ENCODE measurements at regions not wholly inside any gene's neighbourhood (a gene's known extent, or its start where the extent isn't known, plus 50 kb on each side); places are given as distances from the start of the nearest gene placed in this dataset.

DNA sequence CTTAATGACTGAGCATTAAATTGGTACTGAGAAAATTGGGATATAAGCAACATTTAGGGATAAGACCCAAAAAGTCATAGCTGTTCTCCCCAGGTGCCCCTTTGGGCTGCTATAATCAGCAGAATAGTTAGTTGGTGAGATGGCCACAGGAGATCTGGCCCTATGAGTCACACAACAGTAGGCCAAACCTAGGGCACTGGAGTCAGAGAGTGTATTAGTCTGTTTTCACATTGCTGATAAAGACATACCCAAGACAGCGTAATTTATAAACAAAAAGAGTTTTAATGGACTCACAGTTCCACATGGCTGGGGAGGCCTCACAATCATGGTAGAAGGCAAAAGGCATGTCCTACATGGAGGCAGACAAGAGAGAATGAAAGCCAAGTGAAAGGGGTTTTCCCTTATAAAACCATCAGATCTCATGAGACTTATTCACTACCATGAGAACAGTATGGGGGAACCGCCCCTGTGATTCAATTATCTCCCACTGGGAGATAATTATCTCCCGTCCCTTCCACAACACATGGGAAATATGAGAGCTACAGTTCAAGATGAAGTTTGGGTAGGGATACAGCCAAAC lies 338.3 kb upstream of the NR3C2 start:
- Histone ChIP-seq H3K9me3 (ENCODE audit: control insufficient read depth in 2 of 2, insufficient read depth in 1 of 2, low read depth in 1 of 2, low read length in 1 of 2) (no peaks in the 10 kb centered on the region), H3K4me1 (ENCODE audit: control insufficient read depth in 3 of 3, insufficient read depth in 2 of 3, low read depth in 1 of 3, low read length in 2 of 3) (no peaks in the 10 kb centered on the region), H3K27me3 (ENCODE audit: control insufficient read depth in 3 of 3, insufficient read depth in 3 of 3, low read length in 3 of 3) (no peaks in the 10 kb centered on the region), H3K27ac (ENCODE audit: low read depth in 1 of 3, low read length in 2 of 3) (no peak overlapping the region), H3K4me3 (ENCODE audit: low read depth in 1 of 3, low read length in 3 of 3) (no peak overlapping the region), H3K36me3 (ENCODE audit: control insufficient read depth in 3 of 3, insufficient read depth in 2 of 3, low read depth in 1 of 3, low read length in 3 of 3) (no peaks in the 10 kb centered on the region)
- FAIRE-seq (no peak), DNase-seq (peak in 1 of 2 donors; percentile 15)
- 86 to 90% (median 87%) methylated on average over 3 of the region's 3 CpGs for WGBS, 3 donors

DNA sequence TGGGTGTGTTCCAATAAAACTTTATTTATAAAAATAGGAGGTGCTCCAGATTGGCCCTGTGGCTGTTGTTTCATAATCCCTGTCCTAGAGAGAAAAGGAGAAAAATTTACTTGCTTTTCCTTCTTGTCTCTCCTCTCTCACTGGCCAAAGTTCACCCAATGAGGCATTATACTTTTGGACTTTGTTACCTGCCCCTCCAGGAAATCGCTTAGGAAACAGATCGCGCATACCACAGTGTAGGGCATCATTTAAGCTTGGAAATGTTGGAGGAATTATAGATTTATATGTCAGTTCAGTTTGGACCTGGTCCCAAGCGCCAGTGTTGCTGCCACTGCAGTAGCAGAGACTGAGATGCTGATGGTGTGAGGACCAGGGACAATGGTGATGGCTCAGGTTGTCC lies 337.6 kb upstream of the NR3C2 start:
- FAIRE-seq (no peak), DNase-seq (peak in 1 of 2 donors; percentile 81)
- Histone ChIP-seq H3K4me1 (ENCODE audit: control insufficient read depth in 3 of 3, insufficient read depth in 2 of 3, low read depth in 1 of 3, low read length in 2 of 3) (no peaks in the 10 kb centered on the region), H3K9me3 (ENCODE audit: control insufficient read depth in 2 of 2, insufficient read depth in 1 of 2, low read depth in 1 of 2, low read length in 1 of 2) (no peaks in the 10 kb centered on the region), H3K36me3 (ENCODE audit: control insufficient read depth in 3 of 3, insufficient read depth in 2 of 3, low read depth in 1 of 3, low read length in 3 of 3) (no peaks in the 10 kb centered on the region), H3K27me3 (ENCODE audit: control insufficient read depth in 3 of 3, insufficient read depth in 3 of 3, low read length in 3 of 3) (no peaks in the 10 kb centered on the region), H3K27ac (ENCODE audit: low read depth in 1 of 3, low read length in 2 of 3) (no peak overlapping the region), H3K4me3 (ENCODE audit: low read depth in 1 of 3, low read length in 3 of 3) (no peak overlapping the region)
- WGBS, 3 donors, result 38 to 76% (median 47%) methylated on average over 4 of the region's 4 CpGs

DNA sequence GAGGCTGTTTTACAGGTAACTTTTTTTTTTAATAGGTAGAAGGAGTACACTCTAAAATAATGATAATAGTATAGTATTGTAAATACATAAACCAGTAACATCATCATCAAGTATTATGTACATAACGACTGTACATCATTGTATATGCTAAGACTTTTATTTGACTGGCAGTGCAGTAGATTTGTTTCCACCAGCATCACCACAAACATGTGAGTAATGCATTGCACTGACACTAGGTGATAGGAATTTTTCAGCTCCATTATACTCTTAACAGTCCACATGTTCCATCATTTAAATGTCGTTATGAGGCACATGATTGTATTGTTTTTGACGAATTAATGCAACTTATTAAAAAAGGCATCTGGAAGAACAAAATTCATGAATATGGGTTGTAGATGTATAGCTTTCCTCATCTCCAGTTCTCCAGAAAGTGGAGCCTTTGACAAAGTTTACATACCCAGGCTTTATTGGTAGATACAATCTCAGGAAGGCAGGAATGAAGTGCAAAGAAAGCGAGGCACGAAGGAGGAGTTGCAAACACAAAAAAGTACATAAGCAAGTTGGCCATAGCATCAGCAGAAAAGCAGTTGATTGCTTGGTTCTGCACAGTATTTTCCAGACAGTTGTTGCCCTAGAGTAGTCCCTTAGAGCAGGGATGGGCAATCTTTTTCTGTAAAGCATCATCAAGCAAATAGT lies 336.9 kb upstream of the NR3C2 start:
- WGBS, 3 donors, result 64 to 91% (median 85%) methylated on average over 5 of the region's 5 CpGs
- no peak for DNase-seq

DNA sequence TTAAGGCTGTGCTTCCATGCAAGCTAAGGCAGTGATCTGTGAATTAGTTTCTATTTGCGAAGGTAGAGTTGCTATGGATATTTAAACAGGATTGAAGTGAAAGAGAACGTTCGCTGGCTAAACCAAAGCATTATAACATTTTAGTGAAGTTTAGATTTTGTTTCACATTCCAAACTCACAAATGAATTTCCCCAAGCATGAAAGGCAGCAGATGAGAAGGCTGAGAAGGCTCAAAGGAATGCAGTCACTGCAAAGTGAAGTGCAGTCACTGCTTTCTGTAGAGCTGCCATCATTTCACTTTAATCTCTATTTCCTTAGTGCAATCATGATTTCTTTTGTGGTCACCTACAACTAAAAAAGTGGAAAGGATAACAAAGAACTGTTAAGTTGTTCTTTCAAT lies 334.7 kb upstream of the NR3C2 start:
- DNase-seq (no peak), FAIRE-seq (no peak)
- no peaks in the 10 kb centered on the region for H3K9me3 ChIP-seq (ENCODE audit: control insufficient read depth in 2 of 2, insufficient read depth in 1 of 2, low read depth in 1 of 2, low read length in 1 of 2)
- H3K36me3 ChIP-seq (ENCODE audit: control insufficient read depth in 3 of 3, insufficient read depth in 2 of 3, low read depth in 1 of 3, low read length in 3 of 3), result no peaks in the 10 kb centered on the region
- no peak overlapping the region for H3K27ac ChIP-seq (ENCODE audit: low read depth in 1 of 3, low read length in 2 of 3)
- H3K4me1 ChIP-seq (ENCODE audit: control insufficient read depth in 3 of 3, insufficient read depth in 2 of 3, low read depth in 1 of 3, low read length in 2 of 3), result no peaks in the 10 kb centered on the region
- 69 to 90% (median 86%) methylated on average over 3 of the region's 3 CpGs for WGBS, 3 donors
- H3K4me3 ChIP-seq (ENCODE audit: low read depth in 1 of 3, low read length in 3 of 3), result no peak overlapping the region
- no peaks in the 10 kb centered on the region for H3K27me3 ChIP-seq (ENCODE audit: control insufficient read depth in 3 of 3, insufficient read depth in 3 of 3, low read length in 3 of 3)

More for the DNA sequence above, 336.9 kb upstream of the NR3C2 start:
- Histone ChIP-seq H3K9me3 (ENCODE audit: control insufficient read depth in 2 of 2, insufficient read depth in 1 of 2, low read depth in 1 of 2, low read length in 1 of 2) (no peaks in the 10 kb centered on the region), H3K36me3 (ENCODE audit: control insufficient read depth in 3 of 3, insufficient read depth in 2 of 3, low read depth in 1 of 3, low read length in 3 of 3) (no peaks in the 10 kb centered on the region), H3K27ac (ENCODE audit: low read depth in 1 of 3, low read length in 2 of 3) (no peak overlapping the region), H3K27me3 (ENCODE audit: control insufficient read depth in 3 of 3, insufficient read depth in 3 of 3, low read length in 3 of 3) (no peaks in the 10 kb centered on the region), H3K4me3 (ENCODE audit: low read depth in 1 of 3, low read length in 3 of 3) (no peak overlapping the region), H3K4me1 (ENCODE audit: control insufficient read depth in 3 of 3, insufficient read depth in 2 of 3, low read depth in 1 of 3, low read length in 2 of 3) (no peaks in the 10 kb centered on the region)
- FAIRE-seq, result no peak

DNA sequence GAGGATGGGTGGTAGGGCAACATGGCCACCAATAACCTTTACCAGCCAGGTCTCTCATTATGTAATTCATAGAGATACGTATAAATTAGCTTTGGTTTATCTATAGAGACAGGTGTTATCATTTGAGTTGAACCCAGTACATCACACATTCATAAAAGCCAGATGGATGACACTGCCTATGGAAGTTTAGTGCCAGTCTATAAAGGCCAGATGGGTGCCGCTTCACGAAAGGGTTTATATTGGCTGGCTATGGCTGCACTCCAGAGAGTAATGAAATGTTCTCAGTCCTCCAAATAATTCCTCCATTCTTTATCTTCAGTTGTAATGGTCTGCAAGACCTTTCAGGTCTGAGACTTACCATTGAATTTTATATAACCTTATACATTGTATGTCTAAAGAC lies 331.9 kb upstream of the NR3C2 start:
- no peaks in the 10 kb centered on the region for H3K9me3 ChIP-seq (ENCODE audit: control insufficient read depth in 2 of 2, insufficient read depth in 1 of 2, low read depth in 1 of 2, low read length in 1 of 2)
- H3K27me3 ChIP-seq (ENCODE audit: control insufficient read depth in 3 of 3, insufficient read depth in 3 of 3, low read length in 3 of 3), result no peaks in the 10 kb centered on the region
- no peaks in the 10 kb centered on the region for H3K36me3 ChIP-seq (ENCODE audit: control insufficient read depth in 3 of 3, insufficient read depth in 2 of 3, low read depth in 1 of 3, low read length in 3 of 3)
- H3K27ac ChIP-seq (ENCODE audit: low read depth in 1 of 3, low read length in 2 of 3), result no peak overlapping the region
- no peak overlapping the region for H3K4me3 ChIP-seq (ENCODE audit: low read depth in 1 of 3, low read length in 3 of 3)
- DNase-seq (peak in 1 of 2 donors; percentile 7), FAIRE-seq (no peak)
- no peaks in the 10 kb centered on the region for H3K4me1 ChIP-seq (ENCODE audit: control insufficient read depth in 3 of 3, insufficient read depth in 2 of 3, low read depth in 1 of 3, low read length in 2 of 3)
- WGBS, 3 donors, result 83 to 87% (median 85%) methylated on average over 3 of the region's 3 CpGs

DNA sequence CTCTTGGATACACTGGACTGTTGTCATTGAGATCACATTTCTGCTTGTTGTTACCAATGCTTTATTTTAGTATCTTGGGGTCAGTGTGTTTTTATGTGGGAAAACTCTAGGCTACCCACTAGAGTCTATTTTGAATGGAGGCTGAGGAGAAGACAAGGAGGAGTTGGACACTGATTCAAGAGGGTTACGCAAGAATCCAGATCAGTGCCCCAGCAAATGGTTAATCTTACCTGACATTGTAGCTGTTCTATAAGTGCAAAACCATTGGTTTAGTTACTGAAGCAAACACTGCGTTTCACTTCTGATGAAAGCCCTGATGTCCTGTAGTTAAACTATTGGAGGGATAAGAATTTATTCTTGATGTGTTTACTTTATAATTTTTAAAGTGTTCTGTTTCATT lies 331.1 kb upstream of the NR3C2 start:
- no peaks in the 10 kb centered on the region for H3K9me3 ChIP-seq (ENCODE audit: control insufficient read depth in 2 of 2, insufficient read depth in 1 of 2, low read depth in 1 of 2, low read length in 1 of 2)
- no peaks in the 10 kb centered on the region for H3K27me3 ChIP-seq (ENCODE audit: control insufficient read depth in 3 of 3, insufficient read depth in 3 of 3, low read length in 3 of 3)
- DNase-seq (no peak), FAIRE-seq (no peak)
- no peak overlapping the region for H3K27ac ChIP-seq (ENCODE audit: low read depth in 1 of 3, low read length in 2 of 3)
- WGBS, 3 donors, result 92 to 93% (median 92%) methylated on average over 2 of the region's 2 CpGs
- H3K4me3 ChIP-seq (ENCODE audit: low read depth in 1 of 3, low read length in 3 of 3), result no peak overlapping the region
- H3K36me3 ChIP-seq (ENCODE audit: control insufficient read depth in 3 of 3, insufficient read depth in 2 of 3, low read depth in 1 of 3, low read length in 3 of 3), result no peaks in the 10 kb centered on the region
- no peaks in the 10 kb centered on the region for H3K4me1 ChIP-seq (ENCODE audit: control insufficient read depth in 3 of 3, insufficient read depth in 2 of 3, low read depth in 1 of 3, low read length in 2 of 3)

DNA sequence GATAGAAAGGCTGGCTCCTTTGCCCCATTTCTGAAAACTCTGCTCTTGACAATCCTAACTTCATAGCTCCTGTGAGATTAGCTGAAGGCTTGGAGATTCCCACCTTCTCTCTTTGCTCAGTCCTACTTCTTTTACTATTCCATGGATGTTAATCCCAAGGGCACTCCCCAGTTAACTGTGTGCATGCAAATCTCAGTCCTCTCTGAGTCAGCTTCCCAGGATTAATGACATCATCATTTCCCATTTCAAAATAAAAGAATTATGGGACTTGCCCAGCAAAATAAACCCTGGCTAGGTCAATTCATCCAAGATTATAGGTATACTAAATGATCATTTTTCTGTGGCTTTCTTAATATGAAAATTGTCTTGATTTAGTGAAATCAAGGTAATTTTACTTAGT lies 328.6 kb upstream of the NR3C2 start:
- no peak for DNase-seq
- no peak for FAIRE-seq
- no peaks in the 10 kb centered on the region for H3K36me3 ChIP-seq (ENCODE audit: control insufficient read depth in 3 of 3, insufficient read depth in 2 of 3, low read depth in 1 of 3, low read length in 3 of 3)
- H3K4me3 ChIP-seq (ENCODE audit: low read depth in 1 of 3, low read length in 3 of 3), result no peak overlapping the region
- H3K27me3 ChIP-seq (ENCODE audit: control insufficient read depth in 3 of 3, insufficient read depth in 3 of 3, low read length in 3 of 3), result no peaks in the 10 kb centered on the region
- no peaks in the 10 kb centered on the region for H3K9me3 ChIP-seq (ENCODE audit: control insufficient read depth in 2 of 2, insufficient read depth in 1 of 2, low read depth in 1 of 2, low read length in 1 of 2)
- H3K27ac ChIP-seq (ENCODE audit: low read depth in 1 of 3, low read length in 2 of 3), result no peak overlapping the region
- H3K4me1 ChIP-seq (ENCODE audit: control insufficient read depth in 3 of 3, insufficient read depth in 2 of 3, low read depth in 1 of 3, low read length in 2 of 3), result no peaks in the 10 kb centered on the region

DNA sequence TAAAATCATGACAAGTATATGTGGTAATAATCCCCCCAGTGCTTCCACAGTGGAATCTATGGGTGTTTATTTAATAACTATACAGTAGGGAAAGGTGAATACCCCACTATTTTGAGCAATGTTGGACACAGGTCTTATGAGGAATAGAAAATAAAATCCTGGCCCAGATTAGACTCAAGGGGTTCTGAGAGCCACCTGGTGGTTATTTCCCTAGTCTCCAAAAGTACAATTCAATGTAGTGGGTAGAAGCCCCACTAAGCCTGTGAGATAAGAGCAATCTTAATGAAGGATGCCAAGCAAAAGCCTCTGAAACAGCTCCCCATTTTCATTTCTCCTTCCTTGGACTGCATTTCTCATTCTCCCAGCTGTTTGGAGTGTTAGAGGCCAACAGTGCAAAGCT lies 328.2 kb upstream of the NR3C2 start:
- H3K4me3 ChIP-seq (ENCODE audit: low read depth in 1 of 3, low read length in 3 of 3), result no peak overlapping the region
- FAIRE-seq (no peak), DNase-seq (no peak)
- H3K9me3 ChIP-seq (ENCODE audit: control insufficient read depth in 2 of 2, insufficient read depth in 1 of 2, low read depth in 1 of 2, low read length in 1 of 2), result no peaks in the 10 kb centered on the region
- no peaks in the 10 kb centered on the region for H3K36me3 ChIP-seq (ENCODE audit: control insufficient read depth in 3 of 3, insufficient read depth in 2 of 3, low read depth in 1 of 3, low read length in 3 of 3)
- H3K4me1 ChIP-seq (ENCODE audit: control insufficient read depth in 3 of 3, insufficient read depth in 2 of 3, low read depth in 1 of 3, low read length in 2 of 3), result no peaks in the 10 kb centered on the region
- H3K27ac ChIP-seq (ENCODE audit: low read depth in 1 of 3, low read length in 2 of 3), result no peak overlapping the region
- no peaks in the 10 kb centered on the region for H3K27me3 ChIP-seq (ENCODE audit: control insufficient read depth in 3 of 3, insufficient read depth in 3 of 3, low read length in 3 of 3)

DNA sequence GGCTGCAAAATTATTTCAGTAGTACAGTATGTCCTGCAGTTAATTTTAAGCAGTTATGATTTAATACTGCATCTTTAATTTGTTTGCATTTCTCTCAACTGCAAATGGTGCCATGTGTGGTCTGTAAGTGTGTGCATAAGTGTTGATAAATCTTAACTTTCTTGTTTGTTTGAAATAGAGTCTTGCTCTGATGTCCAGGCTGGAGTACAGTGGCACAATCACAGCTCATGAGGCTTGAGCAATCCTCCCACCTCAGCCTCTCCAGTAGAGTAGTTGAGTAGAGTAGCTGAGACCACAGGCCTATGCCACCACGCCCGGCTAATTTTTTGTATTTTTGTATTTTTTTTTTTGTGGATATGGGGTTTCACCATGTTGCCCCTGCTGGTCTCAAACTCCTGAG lies 322.5 kb upstream of the NR3C2 start:
- Histone ChIP-seq H3K36me3 (ENCODE audit: control insufficient read depth in 3 of 3, insufficient read depth in 2 of 3, low read depth in 1 of 3, low read length in 3 of 3) (no peaks in the 10 kb centered on the region), H3K27ac (ENCODE audit: low read depth in 1 of 3, low read length in 2 of 3) (no peak overlapping the region), H3K4me1 (ENCODE audit: control insufficient read depth in 3 of 3, insufficient read depth in 2 of 3, low read depth in 1 of 3, low read length in 2 of 3) (no peaks in the 10 kb centered on the region), H3K9me3 (ENCODE audit: control insufficient read depth in 2 of 2, insufficient read depth in 1 of 2, low read depth in 1 of 2, low read length in 1 of 2) (no peaks in the 10 kb centered on the region), H3K27me3 (ENCODE audit: control insufficient read depth in 3 of 3, insufficient read depth in 3 of 3, low read length in 3 of 3) (no peaks in the 10 kb centered on the region), H3K4me3 (ENCODE audit: low read depth in 1 of 3, low read length in 3 of 3) (no peak overlapping the region)
- FAIRE-seq (no peak), DNase-seq (no peak)
- WGBS, 3 donors, result 48 to 94% (median 70%) methylated on average over 2 of the region's 2 CpGs
